ENCODE measurements at regions not wholly inside any gene's neighbourhood (a gene's known extent, or its start where the extent isn't known, plus 50 kb on each side); places are given as distances from the start of the nearest gene placed in this dataset.

DNA sequence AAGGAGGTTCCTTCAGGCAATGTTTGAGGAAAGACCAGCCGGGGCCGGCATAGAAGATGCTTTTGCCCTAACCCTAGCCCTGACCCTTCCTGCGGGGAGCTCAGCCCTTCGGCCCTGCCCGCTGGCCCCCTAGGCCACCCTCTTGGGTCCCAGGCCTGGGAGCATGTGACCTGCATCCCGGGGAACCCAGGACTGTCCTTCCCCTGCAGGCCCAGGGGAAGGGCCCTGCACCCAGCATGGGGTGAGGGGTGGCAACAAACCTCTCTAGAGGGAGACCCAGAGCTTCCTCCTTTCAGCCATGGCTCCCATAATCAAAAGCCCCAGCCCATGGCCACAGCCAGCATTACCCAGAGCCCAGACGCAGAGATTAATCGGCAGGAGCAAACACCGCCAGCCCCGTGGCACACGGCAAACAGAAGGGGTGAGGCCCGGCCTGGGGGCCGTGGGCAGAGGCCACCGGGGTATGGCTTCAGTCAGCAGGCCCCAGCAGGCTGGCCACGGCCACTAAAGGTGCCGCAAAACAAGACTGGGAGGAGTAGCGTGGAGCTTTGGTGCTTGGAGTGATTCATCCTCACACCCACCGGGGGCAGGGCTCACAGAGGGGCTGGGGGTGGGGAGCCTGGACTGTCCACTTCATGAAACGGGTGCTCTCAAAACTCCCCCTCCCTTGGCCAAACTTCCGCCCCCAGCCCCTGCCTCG is 61.6 kb upstream of the HPCAL1 start:
- no peaks in the 10 kb centered on the region for H3K9me2 ChIP-seq (replicated peaks; ENCODE audit: insufficient read depth)
- H3K4me2 ChIP-seq: no peak overlapping the region
- no peak overlapping the region for H2AFZ ChIP-seq
- no peak for DNase-seq (ENCODE audit: low spot score)
- H3K79me2 ChIP-seq: no peaks in the 10 kb centered on the region
- TF ChIP-seq EZH2phosphoT487 (IDR thresholded peaks at IDR 0.05; ENCODE audit: low read depth, severe bottlenecking, unreplicated experiment) (no peak), EZH2 (IDR thresholded peaks at IDR 0.05; ENCODE audit: borderline replicate concordance) (no peak)
- TF ChIP-seq, protein P1, sequence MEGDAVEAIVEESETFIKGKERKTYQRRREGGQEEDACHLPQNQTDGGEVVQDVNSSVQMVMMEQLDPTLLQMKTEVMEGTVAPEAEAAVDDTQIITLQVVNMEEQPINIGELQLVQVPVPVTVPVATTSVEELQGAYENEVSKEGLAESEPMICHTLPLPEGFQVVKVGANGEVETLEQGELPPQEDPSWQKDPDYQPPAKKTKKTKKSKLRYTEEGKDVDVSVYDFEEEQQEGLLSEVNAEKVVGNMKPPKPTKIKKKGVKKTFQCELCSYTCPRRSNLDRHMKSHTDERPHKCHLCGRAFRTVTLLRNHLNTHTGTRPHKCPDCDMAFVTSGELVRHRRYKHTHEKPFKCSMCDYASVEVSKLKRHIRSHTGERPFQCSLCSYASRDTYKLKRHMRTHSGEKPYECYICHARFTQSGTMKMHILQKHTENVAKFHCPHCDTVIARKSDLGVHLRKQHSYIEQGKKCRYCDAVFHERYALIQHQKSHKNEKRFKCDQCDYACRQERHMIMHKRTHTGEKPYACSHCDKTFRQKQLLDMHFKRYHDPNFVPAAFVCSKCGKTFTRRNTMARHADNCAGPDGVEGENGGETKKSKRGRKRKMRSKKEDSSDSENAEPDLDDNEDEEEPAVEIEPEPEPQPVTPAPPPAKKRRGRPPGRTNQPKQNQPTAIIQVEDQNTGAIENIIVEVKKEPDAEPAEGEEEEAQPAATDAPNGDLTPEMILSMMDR (IDR thresholded peaks at IDR 0.05; ENCODE audit: poor library complexity): no peak
- 91% methylated on average over 16 of the region's 21 CpGs for WGBS (ENCODE audit: low lambda C conversion rate, missing lambda C conversion rate)
- H3K9me3 ChIP-seq (ENCODE audit: low read depth): no peaks in the 10 kb centered on the region
- H3K27ac ChIP-seq: no peak overlapping the region
- no peak overlapping the region for H3K4me3 ChIP-seq
- H4K20me1 ChIP-seq (ENCODE audit: insufficient read depth, poor library complexity, severe bottlenecking): no peaks in the 10 kb centered on the region
- no peaks in the 10 kb centered on the region for H3K4me1 ChIP-seq (ENCODE audit: insufficient read depth)
- no peaks in the 10 kb centered on the region for H3K36me3 ChIP-seq (replicated peaks; ENCODE audit: insufficient read depth, low read depth)
- no peaks in the 10 kb centered on the region for H3K27me3 ChIP-seq

DNA sequence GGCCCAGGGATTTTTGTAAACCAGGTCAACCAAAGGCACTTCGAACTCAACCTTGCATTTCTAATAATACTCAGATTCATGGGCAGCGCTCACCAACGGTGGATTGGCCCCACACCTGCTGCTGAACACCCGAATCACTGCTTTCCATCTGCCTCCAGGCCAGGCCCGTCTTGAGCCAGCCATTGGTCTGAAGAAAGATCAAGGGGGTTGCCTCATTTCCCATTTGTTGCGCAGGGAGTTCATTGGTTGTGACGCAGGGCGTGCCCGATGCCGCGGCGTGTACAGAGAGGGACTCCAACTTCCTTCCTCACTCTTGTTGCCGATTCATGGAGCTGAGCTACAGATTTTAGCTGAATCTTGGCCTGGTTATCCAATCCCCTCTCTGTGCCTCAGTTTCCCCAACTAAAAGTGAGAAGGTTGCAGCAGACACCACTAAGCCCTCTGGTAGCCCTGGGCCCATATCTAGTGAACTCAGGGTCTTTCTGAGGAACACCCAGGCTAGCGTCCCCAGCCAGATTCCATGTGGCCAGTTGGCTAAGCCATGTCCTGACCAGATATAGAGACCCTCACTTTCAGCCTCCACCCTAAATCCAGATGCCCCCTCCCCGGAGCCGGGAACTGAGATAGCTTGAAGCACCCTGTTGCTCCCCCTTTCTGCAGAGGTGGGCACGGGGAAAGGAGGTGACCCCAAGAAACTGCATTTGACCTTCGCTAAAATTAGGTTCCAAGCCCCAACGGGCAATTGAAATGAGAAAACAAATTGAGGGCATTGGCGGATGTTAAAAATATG is 60.9 kb upstream of the HPCAL1 start:
- DNase-seq (ENCODE audit: low spot score): no peak
- WGBS (ENCODE audit: low lambda C conversion rate, missing lambda C conversion rate): 94% methylated on average over 19 of the region's 20 CpGs

DNA sequence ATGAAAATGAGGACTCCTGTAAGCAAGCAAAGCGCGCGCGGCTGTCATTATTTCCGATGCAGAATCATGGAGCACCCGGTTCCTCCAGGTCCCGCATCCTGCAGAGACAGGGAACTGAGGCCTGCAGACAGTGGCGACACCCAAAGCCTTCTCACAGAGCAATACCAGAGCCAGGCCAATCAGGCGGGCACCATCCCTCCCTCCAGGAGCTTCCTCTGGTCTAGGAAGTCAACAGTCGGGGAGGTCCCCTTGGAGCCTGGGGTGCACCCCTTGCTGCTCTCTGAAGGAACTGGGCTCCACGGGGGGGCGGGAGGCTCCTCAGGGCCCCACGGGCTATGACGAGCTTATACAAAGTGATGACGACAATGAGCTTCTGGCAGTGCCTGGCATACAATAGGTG is 60.3 kb upstream of the HPCAL1 start:
- Histone ChIP-seq H3K4me3 (no peak overlapping the region), H3K27ac (no peak overlapping the region)

More for the DNA sequence above, 60.9 kb upstream of the HPCAL1 start:
- no peak overlapping the region for H2AFZ ChIP-seq
- H3K4me2 ChIP-seq: no peak overlapping the region
- no peaks in the 10 kb centered on the region for H3K27me3 ChIP-seq
- H3K9me2 ChIP-seq (replicated peaks; ENCODE audit: insufficient read depth): no peaks in the 10 kb centered on the region
- H3K9me3 ChIP-seq (ENCODE audit: low read depth): no peaks in the 10 kb centered on the region
- H3K27ac ChIP-seq: no peak overlapping the region
- no peaks in the 10 kb centered on the region for H3K36me3 ChIP-seq (replicated peaks; ENCODE audit: insufficient read depth, low read depth)
- TF ChIP-seq EZH2 (IDR thresholded peaks at IDR 0.05; ENCODE audit: borderline replicate concordance): no peak
- TF ChIP-seq, protein P1 (IDR thresholded peaks at IDR 0.05; ENCODE audit: poor library complexity): no peak
- no peak for TF ChIP-seq EZH2phosphoT487 (IDR thresholded peaks at IDR 0.05; ENCODE audit: low read depth, severe bottlenecking, unreplicated experiment)
- no peaks in the 10 kb centered on the region for H3K4me1 ChIP-seq (ENCODE audit: insufficient read depth)
- no peaks in the 10 kb centered on the region for H4K20me1 ChIP-seq (ENCODE audit: insufficient read depth, poor library complexity, severe bottlenecking)
- no peak overlapping the region for H3K4me3 ChIP-seq
- no peaks in the 10 kb centered on the region for H3K79me2 ChIP-seq

More for the DNA sequence above, 60.3 kb upstream of the HPCAL1 start:
- H3K4me2 ChIP-seq: no peak overlapping the region
- H3K9me3 ChIP-seq (ENCODE audit: low read depth): no peaks in the 10 kb centered on the region
- no peaks in the 10 kb centered on the region for H3K9me2 ChIP-seq (replicated peaks; ENCODE audit: insufficient read depth)
- H3K27me3 ChIP-seq: no peaks in the 10 kb centered on the region
- H4K20me1 ChIP-seq (ENCODE audit: insufficient read depth, poor library complexity, severe bottlenecking): no peaks in the 10 kb centered on the region
- WGBS (ENCODE audit: low lambda C conversion rate, missing lambda C conversion rate): 95% methylated on average over 15 of the region's 15 CpGs
- no peaks in the 10 kb centered on the region for H3K36me3 ChIP-seq (replicated peaks; ENCODE audit: insufficient read depth, low read depth)
- no peak for DNase-seq (ENCODE audit: low spot score)
- H3K4me1 ChIP-seq (ENCODE audit: insufficient read depth): no peaks in the 10 kb centered on the region
- TF ChIP-seq, protein P1 (IDR thresholded peaks at IDR 0.05; ENCODE audit: poor library complexity): no peak
- TF ChIP-seq EZH2 (IDR thresholded peaks at IDR 0.05; ENCODE audit: borderline replicate concordance): no peak
- no peak for TF ChIP-seq EZH2phosphoT487 (IDR thresholded peaks at IDR 0.05; ENCODE audit: low read depth, severe bottlenecking, unreplicated experiment)
- no peaks in the 10 kb centered on the region for H3K79me2 ChIP-seq
- no peak overlapping the region for H2AFZ ChIP-seq

Data from hepatocyte (in vitro differentiated cells).